NOMO-1 treated with dmso at 0.1 percent for 144 hours (cell line): ENCODE measurements at regions not wholly inside any gene's neighbourhood (a gene's known extent, or its start where the extent isn't known, plus 50 kb on each side); places are given as distances from the start of the nearest gene placed in this dataset.

Source experiments
- DNase-seq: peaks from one replicate; lab custom pipeline; 2025; ENCODE audit not compliant: unreplicated experiment; lab: John Stamatoyannopoulos, UW

DNA sequence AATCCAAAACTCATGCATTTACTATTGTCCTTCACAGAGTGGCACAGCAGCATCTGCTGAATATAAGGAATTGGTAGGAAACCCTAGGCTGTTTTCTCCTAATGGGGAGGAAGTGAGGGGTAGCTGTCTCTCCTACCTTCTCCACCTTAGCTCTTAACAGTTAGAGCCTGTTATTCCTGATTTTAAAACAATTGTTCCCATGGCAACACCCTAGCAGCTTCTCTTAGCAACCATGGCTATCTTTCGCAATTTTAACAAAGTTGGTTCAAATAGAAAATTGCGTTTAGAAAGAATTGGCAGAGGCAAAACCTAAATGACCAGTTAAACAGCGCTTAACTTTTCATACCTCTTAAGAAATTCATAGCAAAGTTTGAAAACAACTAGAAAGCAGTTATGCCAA, 603.4 kb upstream of the AUTS2 start:
- no peak for DNase-seq

GRCh38 chr7:68998136-68998535, 600.1 kb upstream of the AUTS2 start:
- no peak for DNase-seq

GRCh38 chr7:69002416-69002815, 595.9 kb upstream of the AUTS2 start:
- no peak for DNase-seq

DNA sequence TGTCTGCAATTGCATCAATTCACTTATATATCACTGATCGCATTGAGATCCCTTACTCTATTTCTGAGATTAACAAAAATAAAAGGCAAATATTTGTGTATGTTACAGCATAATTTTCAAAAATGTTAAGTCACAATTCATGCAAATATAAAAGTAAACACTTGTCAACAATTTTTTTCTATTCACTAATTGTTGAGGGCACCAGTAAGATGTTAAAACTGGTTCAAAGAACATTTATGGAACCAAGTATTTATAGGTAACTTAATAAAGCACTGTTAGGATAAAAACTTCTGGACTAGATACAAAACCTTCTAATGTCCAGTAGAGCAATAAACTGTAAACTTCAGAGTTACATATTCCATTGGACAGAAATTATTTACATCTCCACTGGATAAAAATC, 586.1 kb upstream of the AUTS2 start:
- no peak for DNase-seq

- no peak for DNase-seq
Observed at GRCh38 chr7:69017208-69017607, 581.1 kb upstream of the AUTS2 start.

GRCh38 chr7:69018200-69018599, 580.1 kb upstream of the AUTS2 start:
- DNase-seq: no peak

- DNase-seq: no peak
Observed at GRCh38 chr7:69019437-69019836, 578.8 kb upstream of the AUTS2 start.

- no peak for DNase-seq
Observed at GRCh38 chr7:69020536-69020935, 577.7 kb upstream of the AUTS2 start.

DNA sequence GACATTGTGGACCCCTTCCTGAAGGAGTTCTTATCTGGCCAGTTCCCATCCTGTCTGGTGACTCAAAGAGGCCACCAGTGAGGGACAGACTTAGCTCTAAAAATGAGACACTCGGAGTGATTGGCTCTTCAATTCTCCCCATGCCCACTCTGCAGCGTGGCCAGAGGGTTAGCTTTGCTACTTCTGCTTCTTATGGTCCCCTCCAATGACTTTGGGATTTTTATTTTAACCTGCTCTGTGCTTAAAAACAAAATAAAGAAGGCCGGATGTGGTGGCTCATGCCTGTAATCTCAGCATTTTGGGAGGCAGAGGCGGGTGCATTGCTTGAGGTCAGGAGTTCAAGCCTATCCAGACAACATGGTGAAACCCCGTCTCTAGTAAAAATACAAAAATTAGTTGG, 573.0 kb upstream of the AUTS2 start:
- no peak for DNase-seq

- DNase-seq: no peak
Observed at GRCh38 chr7:69032848-69033247, 565.4 kb upstream of the AUTS2 start.

- DNase-seq: no peak
Observed at GRCh38 chr7:69035826-69036225, 562.4 kb upstream of the AUTS2 start.

DNA sequence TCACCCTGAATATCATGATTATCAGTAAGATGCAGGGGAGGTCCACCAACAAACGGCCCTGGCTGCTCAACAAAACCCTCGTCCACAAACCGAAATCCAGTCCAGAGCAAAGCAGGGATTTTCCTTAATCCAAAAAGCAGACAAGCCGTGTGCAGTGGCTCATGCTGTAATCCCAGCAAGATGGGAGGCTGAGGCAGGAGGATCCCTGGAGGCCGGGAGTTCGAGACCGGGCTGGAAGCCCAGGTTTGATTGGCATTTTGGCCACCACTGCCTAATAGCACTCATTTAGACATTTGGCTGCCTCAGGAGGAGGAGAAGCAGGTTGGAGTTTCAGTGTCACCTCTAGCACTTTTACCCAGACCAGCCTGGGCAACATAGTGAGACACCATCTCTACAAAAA, 562.0 kb upstream of the AUTS2 start:
- DNase-seq: no peak

DNA sequence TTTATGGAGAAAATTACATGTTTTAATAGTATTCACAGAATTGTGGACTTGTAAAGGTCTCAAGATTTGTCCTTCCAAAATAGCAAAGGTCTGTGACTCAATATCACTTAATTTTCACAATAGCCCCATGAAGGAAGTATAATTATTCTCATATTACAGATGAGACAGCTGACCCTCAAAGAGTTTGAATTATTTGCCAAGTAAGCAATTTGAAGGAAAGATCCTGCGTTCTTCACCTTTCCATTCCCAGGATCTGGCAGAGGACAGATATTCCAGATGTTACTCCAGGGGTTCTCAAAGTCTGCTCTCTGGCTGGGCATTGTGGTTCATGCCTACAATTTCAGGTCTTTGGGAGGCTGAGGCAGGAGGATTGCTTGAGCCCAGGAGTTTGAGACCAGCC, 559.4 kb upstream of the AUTS2 start:
- no peak for DNase-seq

DNA sequence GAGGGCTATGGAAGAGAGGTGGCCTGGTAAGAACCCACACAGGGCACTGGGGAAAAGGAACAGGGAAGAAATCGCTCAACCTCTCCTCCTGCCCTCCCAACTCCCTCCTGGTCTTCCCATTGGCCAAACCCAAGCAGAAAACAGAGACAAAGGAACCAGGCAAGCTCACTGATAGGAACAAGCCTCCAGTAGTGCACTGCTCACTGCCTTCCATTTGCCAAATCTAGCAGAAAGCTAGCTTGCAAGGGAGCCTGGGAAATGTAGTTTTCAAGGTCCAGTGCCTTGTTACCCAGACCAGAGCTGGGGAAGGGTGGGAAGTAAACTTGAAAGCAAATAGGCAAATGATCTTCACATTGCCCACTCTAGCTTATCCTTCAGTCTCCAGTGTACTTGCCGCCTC, 556.1 kb upstream of the AUTS2 start:
- no peak for DNase-seq

- no peak for DNase-seq
Observed at GRCh38 chr7:69047151-69047754, 551.0 kb upstream of the AUTS2 start.

DNA sequence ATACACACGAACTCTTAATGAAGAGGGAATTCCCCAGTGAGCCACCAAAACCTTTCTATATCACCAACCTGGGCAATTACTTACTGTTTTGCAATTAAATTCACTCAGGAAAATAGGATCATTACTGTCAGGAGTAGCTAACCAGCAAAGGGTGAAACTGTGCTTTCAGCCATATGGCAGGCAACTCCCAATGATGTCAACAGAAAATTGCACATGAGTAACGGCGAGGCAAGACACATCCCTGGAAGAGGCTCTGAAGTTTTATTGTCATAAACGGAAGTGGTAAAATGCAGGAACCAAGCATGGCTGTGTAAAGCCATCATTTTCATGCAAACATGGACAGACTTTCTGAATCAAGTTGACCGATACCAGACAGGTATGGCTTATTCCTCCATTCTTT, 548.9 kb upstream of the AUTS2 start:
- DNase-seq: no peak

- DNase-seq: no peak
Observed at GRCh38 chr7:69052447-69052846, 545.8 kb upstream of the AUTS2 start.

DNA sequence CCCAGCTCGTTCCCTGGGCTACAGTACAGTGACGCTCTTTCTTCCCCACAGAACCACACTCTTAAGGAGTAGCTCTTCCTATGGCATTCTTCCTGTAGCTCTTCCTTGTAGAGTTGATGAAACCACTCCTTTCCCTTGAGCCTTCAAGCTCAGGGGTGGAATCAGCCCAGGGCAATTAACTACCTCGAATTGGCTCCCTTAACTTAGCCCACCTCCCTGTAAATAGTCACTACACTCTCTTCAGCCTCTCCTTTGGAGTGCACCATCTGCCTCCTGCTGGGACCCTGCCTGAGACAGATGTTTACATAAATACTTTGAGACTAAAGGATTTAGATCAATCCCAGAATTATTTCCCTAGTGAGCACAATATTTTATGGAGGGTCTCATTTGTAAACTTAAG, 537.8 kb upstream of the AUTS2 start:
- no peak for DNase-seq

DNA sequence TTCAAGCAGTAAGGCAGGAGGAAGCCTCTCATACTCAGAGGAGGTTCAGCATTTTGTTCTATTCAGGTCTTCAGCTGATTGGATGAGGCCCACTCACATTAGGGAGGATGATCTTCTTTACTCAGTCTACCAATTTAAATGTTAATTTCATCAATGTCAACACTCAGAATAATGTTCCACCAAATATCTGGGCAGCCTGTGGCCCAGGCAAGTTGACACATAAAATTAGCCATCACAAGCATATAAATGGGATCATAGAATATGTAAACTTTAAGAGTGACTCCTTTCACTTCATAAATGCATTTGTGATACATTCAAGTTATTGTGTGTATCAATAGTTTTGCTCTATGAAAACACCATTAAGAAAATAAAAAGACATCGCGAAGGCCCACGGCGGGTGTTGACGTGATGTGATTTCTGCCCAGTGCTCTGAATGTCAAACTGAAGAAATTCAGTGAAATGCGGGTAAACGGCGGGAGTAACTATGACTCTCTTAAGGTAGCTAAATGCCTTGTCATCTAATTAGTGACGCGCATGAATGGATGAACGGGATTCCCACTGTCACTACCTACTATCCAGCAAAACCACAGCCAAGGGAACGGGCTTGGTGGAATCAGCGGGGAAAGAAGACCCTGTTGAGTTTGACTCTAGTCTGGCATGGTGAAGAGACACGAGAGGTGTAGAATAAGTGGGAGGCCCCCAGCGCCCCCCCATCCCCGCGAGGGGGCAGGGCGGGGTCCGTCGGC, 536.1 kb upstream of the AUTS2 start:
- no peak for DNase-seq

DNA sequence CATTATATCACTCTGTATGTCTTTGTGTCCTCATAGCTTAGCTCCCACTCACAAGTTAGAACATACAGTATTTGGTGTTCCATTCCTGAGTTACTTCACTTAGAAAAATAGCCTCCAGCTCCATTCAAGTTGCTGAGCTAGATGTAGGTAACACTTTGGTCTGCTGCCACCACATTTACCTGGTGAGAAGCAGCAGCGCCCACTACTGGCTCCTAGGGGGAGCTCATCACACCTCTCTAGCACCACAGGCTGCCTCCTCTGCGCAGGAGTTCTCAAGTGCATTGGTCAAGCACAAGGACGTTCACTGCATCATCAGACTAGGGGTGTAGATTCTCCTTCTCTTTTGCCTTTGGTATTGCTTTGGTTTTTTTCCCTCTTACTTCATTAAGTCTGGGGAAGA, 530.9 kb upstream of the AUTS2 start:
- DNase-seq: no peak

DNA sequence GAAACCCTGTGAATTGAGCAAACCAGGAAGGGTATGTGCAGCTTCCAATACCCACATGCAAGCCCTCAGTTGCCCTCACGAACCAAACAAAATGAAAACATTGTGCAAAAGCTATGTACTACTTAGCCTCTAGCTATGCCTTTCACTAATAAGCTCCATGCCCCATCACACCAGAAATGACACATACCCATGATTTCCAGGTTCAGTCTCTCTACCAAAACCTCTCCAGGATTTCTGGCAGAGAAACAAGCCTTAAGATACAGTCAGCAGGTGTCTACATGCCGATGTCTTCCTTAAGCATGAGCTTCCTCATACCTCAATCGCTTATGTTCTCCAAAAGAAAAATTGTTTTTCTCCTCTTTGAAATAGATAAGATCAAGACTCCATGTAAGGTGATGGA, 527.8 kb upstream of the AUTS2 start:
- no peak for DNase-seq

DNA sequence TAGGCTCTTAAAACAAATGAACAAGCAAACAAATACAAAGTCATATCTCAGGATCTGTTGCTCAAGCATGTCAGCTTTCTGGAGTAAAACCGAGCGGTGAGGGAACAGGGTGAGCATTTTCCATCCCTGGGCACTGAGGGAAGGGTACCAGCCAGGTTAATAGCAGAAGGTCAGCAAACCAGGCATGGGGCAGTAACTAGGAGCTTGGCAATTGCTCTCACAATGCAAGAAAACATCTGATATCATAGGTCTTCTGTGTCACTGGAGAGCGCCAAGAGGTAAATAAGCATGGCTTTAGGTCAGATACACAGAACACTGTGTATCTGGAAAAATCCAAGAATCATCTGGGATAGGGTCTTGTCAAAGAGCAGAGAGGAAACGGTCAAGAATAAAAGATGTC, 521.7 kb upstream of the AUTS2 start:
- no peak for DNase-seq
